B cell (primary cell): ENCODE measurements at regions not wholly inside any gene's neighbourhood (a gene's known extent, or its start where the extent isn't known, plus 50 kb on each side); places are given as distances from the start of the nearest gene placed in this dataset.

Experiments used
- ATAC-seq: fragments of 200-7000 bp; cut with Tn5 transposase; one replicate; pipeline ENCODE4 v1.10.0; 2021; ENCODE audit warnings: low read depth, mild to moderate bottlenecking, moderate number of reproducible peaks, moderate library complexity
- CTCF ChIA-PET: fragments of 350-600 bp; sonication (Branson Sonifier 250); formaldehyde crosslinking; loops from one replicate; lab custom pipeline; 2021; ENCODE audit warnings: antibody characterized with exemption, inconsistent platforms; lab: Charles Lee
- POLR2A ChIA-PET: fragments of 350-600 bp; sonication (Branson Sonifier 250); formaldehyde crosslinking; loops from one replicate; lab custom pipeline; 2021; ENCODE audit warnings: antibody characterized with exemption; lab: Charles Lee
- DNase-seq: peaks from one replicate; pipeline ENCODE4 v3.0.0; 2013
- H2AFZ ChIP-seq: 2 replicates; pipeline ENCODE4 v1.6.1; 2012; ENCODE audit warnings: mild to moderate bottlenecking, low read depth, low read length; ENCODE audit not compliant: insufficient read depth, poor library complexity, severe bottlenecking
- H3K27ac ChIP-seq, 2 donors: 1 replicate in 1 of 2; 2 replicates in 1 of 2; pipeline ENCODE4 v1.5.1; 2012 to 2013; ENCODE audit warnings: low read length in 2 of 2, mild to moderate bottlenecking in 2 of 2, moderate library complexity in 1 of 2
- H3K27me3 ChIP-seq, 4 experiments: fragments of 200-600 bp in 1 of 4; sonication (generic) in 1 of 4; replicated peaks in 1 of 4; 1 replicate in 2 of 4; 2 replicates in 2 of 4; pipeline versions ENCODE4 v1.6.1 to v1.7.0; 2013 to 2016; ENCODE audit warnings: low read length in 3 of 4, mild to moderate bottlenecking in 2 of 4, mixed read lengths in 1 of 4, moderate library complexity in 1 of 4; ENCODE audit not compliant: insufficient read depth in 4 of 4, control insufficient read depth in 3 of 4; ENCODE audit errors: control extremely low read depth in 1 of 4
- H3K36me3 ChIP-seq, 2 experiments: replicated peaks in 1 of 2; 1 replicate in 1 of 2; 2 replicates in 1 of 2; pipeline versions ENCODE4 v1.6.1 to v1.7.1; 2013; ENCODE audit warnings: low read length in 1 of 2; ENCODE audit not compliant: insufficient read depth in 2 of 2, control insufficient read depth in 1 of 2; ENCODE audit errors: control extremely low read depth in 1 of 2, extremely low read depth in 1 of 2
- H3K4me1 ChIP-seq, 2 donors: fragments of 200-600 bp in 1 of 2; sonication (generic) in 1 of 2; 1 replicate in 1 of 2; 2 replicates in 1 of 2; pipeline versions ENCODE4 v1.5.1 to v1.6.1; 2013 to 2017; ENCODE audit warnings: low read length in 2 of 2; ENCODE audit not compliant: control insufficient read depth in 2 of 2, insufficient read depth in 2 of 2
- H3K4me2 ChIP-seq: replicated peaks from 2 replicates; pipeline ENCODE3; 2012; ENCODE audit warnings: mild to moderate bottlenecking, low read depth, low read length; ENCODE audit not compliant: poor library complexity, severe bottlenecking
- H3K4me3 ChIP-seq, 5 experiments: fragments of 200-600 bp in 1 of 5; sonication (generic) in 1 of 5; 1 replicate in 3 of 5; 2 replicates in 2 of 5; pipeline versions ENCODE4 v1.5.1 to v1.7.0; 2011 to 2016; ENCODE audit warnings: low read length in 4 of 5, mild to moderate bottlenecking in 4 of 5, low read depth in 2 of 5, control low read depth in 1 of 5, moderate library complexity in 1 of 5; ENCODE audit not compliant: insufficient read depth in 1 of 5; ENCODE audit errors: control extremely low read depth in 1 of 5, extremely low read depth in 1 of 5
- H3K79me2 ChIP-seq: fragments of 200-600 bp; sonication (generic); one replicate; pipeline ENCODE4 v1.6.0; 2016; ENCODE audit warnings: low read length; ENCODE audit not compliant: control insufficient read depth, insufficient read depth
- H3K9ac ChIP-seq: fragments of 200-600 bp; sonication (generic); 2 replicates; pipeline ENCODE4 v1.6.1; 2017; ENCODE audit warnings: mild to moderate bottlenecking, low read length, moderate library complexity
- H3K9me3 ChIP-seq, 3 donors: one replicate each; pipeline versions ENCODE4 v1.6.1 to v1.7.1; 2013; ENCODE audit warnings: low read length in 2 of 3; ENCODE audit not compliant: control insufficient read depth in 2 of 3, insufficient read depth in 1 of 3; ENCODE audit errors: control extremely low read depth in 1 of 3
- H4K20me1 ChIP-seq: 2 replicates; pipeline ENCODE4 v1.6.0; 2012; ENCODE audit warnings: mild to moderate bottlenecking, low read length; ENCODE audit not compliant: insufficient read depth, control insufficient read depth, poor library complexity, severe bottlenecking
- H3K27ac Mint-ChIP-seq: one replicate; pipeline ENCODE4 v1.8.0; 2021; ENCODE audit warnings: mixed read lengths
- H3K27me3 Mint-ChIP-seq: one replicate; pipeline ENCODE4 v1.8.0; 2021; ENCODE audit warnings: mixed read lengths
- H3K4me1 Mint-ChIP-seq: one replicate; pipeline ENCODE4 v1.8.0; 2021; ENCODE audit warnings: mixed read lengths
- H3K4me3 Mint-ChIP-seq: one replicate; pipeline ENCODE4 v1.8.0; 2021; ENCODE audit warnings: mixed read lengths
- H3K9me3 Mint-ChIP-seq: one replicate; pipeline ENCODE4 v1.8.0; 2022; ENCODE audit warnings: mixed read lengths; ENCODE audit not compliant: insufficient read depth
- CTCF ChIP-seq: fragments of 200-600 bp; IDR thresholded peaks from one replicate; pipeline ENCODE4 v1.8.0; 2022; ENCODE audit warnings: antibody characterized with exemption, mild to moderate bottlenecking
- EZH2 ChIP-seq: IDR thresholded peaks from 2 replicates; pipeline ENCODE4 v1.6.1; 2012; ENCODE audit warnings: borderline replicate concordance, low read depth, mild to moderate bottlenecking, moderate library complexity, low read length; ENCODE audit not compliant: insufficient read depth, poor library complexity, severe bottlenecking
- WGBS: methylation state at CpG from one replicate; pipeline ENCODE4 v1.1.5; 2013; ENCODE audit warnings: missing lambda C conversion rate; ENCODE audit not compliant: insufficient coverage; 5-methylcytosine and 5-hydroxymethylcytosine counted together
- intact Hi-C: fragments of 100-400 bp; cut with micrococcal nuclease; formaldehyde crosslinking; loops from one replicate; pipeline ENCODE4 v1.10.0; 2022

- no peaks in the 10 kb centered on the region for H3K79me2 ChIP-seq
- no peak for DNase-seq
- no peak overlapping the region for H3K27ac Mint-ChIP-seq
- POLR2A ChIA-PET = no interaction called here
- H2AFZ ChIP-seq = no peak overlapping the region
- H3K4me3 ChIP-seq = no peak overlapping the region
- no peak overlapping the region for H3K4me3 Mint-ChIP-seq
- H3K27me3 Mint-ChIP-seq = no peaks in the 10 kb centered on the region
- H3K4me1 ChIP-seq = no peaks in the 10 kb centered on the region
- H3K4me2 ChIP-seq = no peak overlapping the region
- no peaks in the 10 kb centered on the region for H3K9me3 Mint-ChIP-seq
- ATAC-seq = no peak
- 41% methylated on average over 3 of the region's 4 CpGs for WGBS
- no peak overlapping the region for H3K27ac ChIP-seq
- intact Hi-C loops = no loop called here
- CTCF ChIA-PET = no interaction called here
- H3K36me3 ChIP-seq = no peaks in the 10 kb centered on the region
- no peaks in the 10 kb centered on the region for H3K4me1 Mint-ChIP-seq
- no peaks in the 10 kb centered on the region for H4K20me1 ChIP-seq
- no peak overlapping the region for H3K9ac ChIP-seq
- H3K9me3 ChIP-seq = peaks cover 0 to 10% (median 0%) of the 10 kb centered on the region in 3 donors
- no peaks in the 10 kb centered on the region for H3K27me3 ChIP-seq
- TF ChIP-seq CTCF (no peak), EZH2 (no peak)
Observed at GRCh38 chr14:87567618-87568295, 425.2 kb downstream of the GALC start.

GRCh38 chr14:87566991-87567390, 426.0 kb downstream of the GALC start:
- H3K27ac ChIP-seq = no peak overlapping the region
- H3K9ac ChIP-seq = no peak overlapping the region
- no peak overlapping the region for H2AFZ ChIP-seq
- TF ChIP-seq EZH2 (no peak), CTCF (no peak)
- CTCF ChIA-PET = no interaction called here
- no peaks in the 10 kb centered on the region for H3K9me3 Mint-ChIP-seq
- WGBS = 13% methylated on average over 1 of the region's 2 CpGs
- H3K4me2 ChIP-seq = no peak overlapping the region
- POLR2A ChIA-PET = no interaction called here
- ATAC-seq = no peak
- H3K36me3 ChIP-seq = no peaks in the 10 kb centered on the region
- no peaks in the 10 kb centered on the region for H3K27me3 Mint-ChIP-seq
- peaks cover 0 to 10% (median 0%) of the 10 kb centered on the region in 3 donors for H3K9me3 ChIP-seq
- no peak overlapping the region for H3K4me3 Mint-ChIP-seq
- H3K4me1 Mint-ChIP-seq = no peaks in the 10 kb centered on the region
- no peak overlapping the region for H3K4me3 ChIP-seq
- no peaks in the 10 kb centered on the region for H4K20me1 ChIP-seq
- H3K27ac Mint-ChIP-seq = no peak overlapping the region
- H3K79me2 ChIP-seq = no peaks in the 10 kb centered on the region
- intact Hi-C loops = no loop called here
- DNase-seq = no peak
- no peaks in the 10 kb centered on the region for H3K27me3 ChIP-seq
- no peaks in the 10 kb centered on the region for H3K4me1 ChIP-seq
